ENCODE measurements at regions not wholly inside any gene's neighbourhood (a gene's known extent, or its start where the extent isn't known, plus 50 kb on each side); places are given as distances from the start of the nearest gene placed in this dataset.

DNA sequence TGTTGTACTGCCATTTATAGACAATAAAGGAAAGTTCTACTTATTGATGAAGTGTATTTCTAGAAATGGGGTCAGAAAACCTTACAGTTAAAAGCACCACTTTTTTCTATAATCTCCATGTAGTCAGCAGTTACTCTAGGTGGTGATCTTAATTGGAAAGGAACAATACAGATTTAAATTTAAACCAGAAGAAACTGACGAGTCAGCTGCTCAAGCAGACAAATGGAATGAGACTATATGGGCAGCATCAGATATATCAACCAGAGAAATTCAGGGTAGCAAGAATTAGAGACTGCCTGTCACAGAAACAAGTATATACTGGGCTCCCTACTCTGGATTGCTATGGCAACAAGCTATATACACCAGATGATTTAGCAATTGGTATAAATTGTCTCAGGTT lies 99.6 kb upstream of the SCG2 start:
- no peak for DNase-seq

DNA sequence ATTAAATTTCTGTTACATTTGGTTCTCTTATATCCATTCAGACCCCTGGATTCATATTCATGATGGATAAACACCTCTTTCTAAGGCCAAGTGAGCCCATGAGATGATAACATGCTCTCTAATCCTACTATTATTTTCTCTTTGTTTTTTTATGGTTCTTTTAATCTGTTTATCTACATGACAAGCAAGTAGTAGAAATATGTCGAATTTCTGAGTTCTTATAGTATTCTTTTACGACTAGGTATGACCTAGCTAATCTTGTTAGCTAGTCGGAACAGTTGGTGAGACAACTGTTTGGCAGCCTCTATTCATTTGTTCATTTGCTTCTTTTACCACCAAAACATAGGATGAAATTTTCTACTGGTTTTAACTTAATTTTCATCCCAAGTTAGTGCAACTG lies 98.1 kb upstream of the SCG2 start:
- no peak for DNase-seq

DNA sequence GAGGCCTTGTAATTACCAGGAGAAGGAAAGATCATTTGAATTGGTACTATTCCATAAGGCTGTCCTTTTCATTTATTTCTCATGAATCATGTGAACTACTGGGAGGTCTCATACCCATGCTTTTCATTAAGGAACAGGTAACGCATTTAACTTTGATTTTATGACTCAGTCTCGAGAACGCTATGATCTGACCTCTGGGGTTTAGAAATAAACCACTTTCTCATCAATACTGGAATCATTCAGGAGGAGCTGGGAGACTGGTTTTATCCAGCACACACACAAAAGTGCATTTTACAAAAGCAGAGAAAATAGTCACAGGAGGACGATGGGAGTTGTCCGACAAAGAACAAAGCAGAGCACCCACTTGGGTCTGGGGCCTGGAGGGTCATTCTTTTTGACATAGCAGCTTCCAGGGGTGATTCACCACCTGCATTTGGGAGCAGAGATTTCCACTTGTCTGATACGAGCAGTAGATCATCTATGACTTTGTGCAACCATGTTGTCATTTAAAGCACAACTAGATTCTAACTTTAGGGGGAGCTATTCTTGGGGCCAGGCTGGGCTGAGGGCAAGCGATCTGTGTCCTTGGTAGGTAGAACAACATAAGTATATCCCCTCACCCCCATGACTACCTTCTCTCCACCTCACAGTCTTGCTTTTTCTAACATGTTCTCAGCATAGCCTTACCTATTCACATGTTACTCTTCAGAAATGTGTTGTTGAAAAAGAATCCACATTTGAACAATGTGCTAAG lies 95.9 kb upstream of the SCG2 start:
- DNase-seq = no peak

DNA sequence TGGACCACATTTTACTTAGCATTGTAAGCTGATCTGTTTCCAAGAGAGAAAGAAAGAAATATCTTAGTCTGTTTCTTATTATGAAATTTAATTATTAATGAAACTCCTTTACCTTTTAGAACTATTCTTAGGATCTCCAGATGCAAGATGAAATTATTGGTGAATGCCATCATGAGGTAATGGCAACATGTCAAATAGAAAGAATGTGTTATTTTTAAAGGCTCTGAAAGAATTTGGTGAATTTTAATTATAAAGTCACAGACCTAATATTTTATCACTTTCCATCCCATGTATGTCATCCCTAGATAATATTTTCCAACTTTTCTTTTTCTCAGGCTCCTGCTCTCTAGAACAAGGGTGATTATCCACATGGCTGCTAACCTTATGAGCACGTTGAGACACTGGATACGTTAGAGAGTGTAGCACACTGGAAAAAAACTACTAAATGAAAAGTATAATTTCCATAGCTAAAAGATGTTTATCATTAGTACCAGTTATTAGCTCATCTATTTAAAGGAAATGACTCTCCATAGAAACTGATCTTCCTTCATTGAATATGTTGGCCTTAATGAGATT lies 95.2 kb upstream of the SCG2 start:
- no peak for DNase-seq

DNA sequence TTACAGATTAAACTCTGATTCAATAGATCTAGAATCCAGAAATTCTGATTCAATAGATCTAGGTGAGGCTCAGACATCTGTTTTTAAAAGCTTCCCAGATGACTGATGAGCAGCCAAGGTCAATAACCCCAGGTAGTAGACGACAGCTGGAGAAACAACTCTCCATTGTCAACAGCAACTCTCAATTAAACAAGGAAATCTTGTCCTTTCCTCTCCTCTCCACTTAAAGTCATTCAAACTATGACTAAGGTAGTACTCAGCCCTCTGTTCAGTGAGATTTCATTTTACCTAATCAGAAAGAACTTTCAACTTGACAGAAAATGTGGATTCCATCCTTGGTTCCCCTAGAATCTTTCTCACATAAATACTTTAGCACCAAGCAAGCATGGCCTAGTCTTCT lies 94.6 kb upstream of the SCG2 start:
- no peak for DNase-seq

DNA sequence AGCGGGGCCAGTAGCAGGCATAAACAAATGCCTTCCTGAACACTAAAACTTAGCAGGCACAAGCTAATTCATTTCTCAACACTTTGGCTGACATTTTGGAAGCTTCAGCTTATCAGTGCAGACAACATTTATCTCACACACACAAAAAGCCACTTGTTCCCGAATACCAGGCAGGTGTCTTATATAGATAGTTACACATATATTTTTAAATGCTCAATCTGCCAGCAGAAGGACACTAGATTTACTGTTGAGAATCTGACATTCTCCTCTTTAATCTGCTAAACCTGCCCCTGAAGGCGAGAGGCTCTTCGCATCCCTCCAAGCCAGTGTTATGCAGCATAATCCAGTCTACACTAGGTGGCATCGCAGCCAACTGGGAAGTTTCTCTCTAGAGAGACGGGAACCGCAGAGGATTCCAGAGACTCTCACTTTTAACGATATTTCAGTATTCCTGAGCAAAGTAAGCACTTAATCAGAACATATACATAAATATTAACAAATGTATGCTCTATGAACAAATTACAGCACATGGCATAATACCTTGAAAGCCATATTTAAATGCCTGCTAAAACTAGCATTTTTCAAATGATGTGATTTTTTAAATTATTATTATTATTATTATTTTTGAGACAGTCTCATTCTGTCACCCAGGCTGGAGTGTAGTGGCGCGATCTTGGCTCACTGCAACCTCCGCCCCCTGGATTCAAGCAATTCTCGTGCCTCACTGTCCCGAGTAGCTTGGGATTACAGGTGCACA lies 90.2 kb upstream of the SCG2 start:
- peak; percentile 3 for DNase-seq

DNA sequence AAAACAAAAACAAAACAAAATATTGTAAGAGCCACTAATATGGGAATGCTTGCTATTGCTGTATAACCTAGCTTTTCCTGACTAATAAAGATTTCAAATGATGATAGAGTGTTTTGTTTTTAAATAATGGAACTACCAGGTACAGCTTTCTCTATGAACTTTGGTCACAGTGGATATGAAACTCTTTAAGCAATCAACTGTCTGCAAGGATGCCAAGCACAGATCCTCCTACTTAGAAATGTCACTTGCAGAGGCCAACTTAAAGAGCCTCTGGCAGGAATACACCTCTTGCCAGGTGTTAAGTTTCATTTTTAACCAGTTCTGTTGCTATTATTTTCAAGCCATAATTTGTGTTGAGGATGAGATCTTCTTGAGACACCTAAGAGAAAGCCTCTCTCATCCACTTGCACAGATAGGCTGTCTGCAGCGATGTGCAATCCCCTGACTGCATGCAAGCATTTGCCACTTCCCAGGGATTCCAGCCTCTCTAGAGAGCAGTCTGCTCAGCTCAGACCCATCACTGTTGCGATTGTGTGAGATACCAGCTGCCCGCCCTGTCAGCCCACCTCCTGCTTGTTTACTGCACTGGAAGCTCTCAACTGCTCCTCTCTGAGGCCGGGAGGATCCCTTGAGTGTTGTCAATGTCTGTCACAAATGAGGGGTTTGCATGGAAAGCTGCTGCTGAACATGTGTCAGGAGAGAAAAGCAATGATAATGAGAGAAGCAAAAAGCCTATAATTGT lies 86.1 kb upstream of the SCG2 start:
- no peak for DNase-seq

DNA sequence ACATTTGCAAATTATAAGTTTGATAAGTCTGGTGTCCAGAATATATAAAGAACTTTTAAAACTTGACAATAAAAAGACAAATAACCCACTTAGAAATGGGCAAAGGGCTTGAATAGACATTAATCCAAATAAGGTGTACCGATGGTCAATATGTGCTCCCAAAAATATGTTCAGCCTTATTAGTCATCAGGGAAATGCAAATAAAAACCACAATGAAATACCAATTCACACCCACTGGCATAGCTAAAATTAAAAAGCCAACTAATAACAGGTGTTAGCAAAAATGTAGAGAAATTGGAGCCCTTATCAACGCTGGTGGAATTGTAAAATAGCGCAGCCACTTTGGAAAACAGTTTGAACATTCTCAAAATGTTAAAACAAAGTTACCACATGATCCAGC lies 79.0 kb upstream of the SCG2 start:
- DNase-seq = no peak

DNA sequence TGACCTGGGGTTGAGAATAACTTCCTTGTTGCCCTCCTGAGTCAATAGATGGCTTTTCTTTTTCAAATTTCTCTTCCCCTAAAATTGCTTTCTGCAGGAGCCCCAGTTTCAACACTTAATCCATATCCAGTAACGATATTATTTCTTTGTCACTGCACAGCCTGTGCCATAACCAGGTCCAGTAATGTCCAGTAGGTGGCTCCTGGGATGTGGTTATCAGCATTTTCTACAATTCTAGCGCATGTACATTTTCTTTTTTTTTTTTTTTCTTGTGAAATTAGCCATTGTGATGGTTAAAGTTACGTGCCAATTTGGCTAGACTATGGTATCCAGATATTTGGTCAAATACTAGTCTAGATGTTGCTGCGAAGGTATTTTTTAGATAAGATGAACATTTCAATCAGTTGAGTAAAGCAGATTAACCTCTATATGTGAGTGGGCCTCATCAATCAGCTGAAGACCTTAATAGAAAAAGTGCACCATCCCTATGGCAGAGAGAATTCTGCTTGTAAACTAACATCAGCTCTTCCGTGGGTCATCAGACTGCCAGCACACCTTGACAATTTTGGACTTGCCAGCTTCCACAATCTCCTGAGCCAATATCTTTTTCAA lies 72.9 kb upstream of the SCG2 start:
- DNase-seq = no peak

DNA sequence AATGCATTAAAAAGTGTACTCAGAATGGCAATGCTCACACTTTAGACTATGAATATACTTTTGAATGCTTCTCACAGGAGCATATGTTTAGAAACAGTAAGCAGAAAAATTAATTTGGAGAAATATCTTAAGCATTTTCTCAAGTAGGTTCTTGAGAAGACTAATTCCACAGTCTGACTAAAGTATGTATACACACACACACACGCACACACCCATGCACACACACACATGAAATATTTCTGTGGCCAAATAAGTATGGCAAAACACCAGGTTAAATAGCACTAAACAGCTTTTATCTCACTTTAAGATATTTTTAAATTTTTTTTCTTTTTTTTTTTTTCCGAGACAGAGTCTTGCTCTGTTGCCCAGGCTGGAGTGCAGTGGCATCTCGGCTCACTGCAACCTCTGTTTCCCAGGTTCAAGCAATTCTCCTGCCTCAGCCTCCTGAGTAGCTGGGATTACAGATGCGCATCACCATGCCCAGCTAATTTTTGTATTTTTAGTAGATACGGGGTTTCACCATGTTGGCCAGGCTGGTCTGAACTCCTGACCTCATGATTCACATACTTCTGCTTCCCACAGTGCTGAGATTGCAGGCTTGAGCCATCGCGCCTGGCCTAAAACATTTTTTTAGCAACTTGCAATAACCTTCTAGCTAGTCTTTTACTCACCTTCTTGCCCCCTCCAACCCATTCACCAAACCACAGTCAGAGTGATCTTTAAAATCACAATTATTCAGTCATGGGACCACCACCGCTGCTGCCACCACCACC lies 67.5 kb upstream of the SCG2 start:
- DNase-seq = no peak

DNA sequence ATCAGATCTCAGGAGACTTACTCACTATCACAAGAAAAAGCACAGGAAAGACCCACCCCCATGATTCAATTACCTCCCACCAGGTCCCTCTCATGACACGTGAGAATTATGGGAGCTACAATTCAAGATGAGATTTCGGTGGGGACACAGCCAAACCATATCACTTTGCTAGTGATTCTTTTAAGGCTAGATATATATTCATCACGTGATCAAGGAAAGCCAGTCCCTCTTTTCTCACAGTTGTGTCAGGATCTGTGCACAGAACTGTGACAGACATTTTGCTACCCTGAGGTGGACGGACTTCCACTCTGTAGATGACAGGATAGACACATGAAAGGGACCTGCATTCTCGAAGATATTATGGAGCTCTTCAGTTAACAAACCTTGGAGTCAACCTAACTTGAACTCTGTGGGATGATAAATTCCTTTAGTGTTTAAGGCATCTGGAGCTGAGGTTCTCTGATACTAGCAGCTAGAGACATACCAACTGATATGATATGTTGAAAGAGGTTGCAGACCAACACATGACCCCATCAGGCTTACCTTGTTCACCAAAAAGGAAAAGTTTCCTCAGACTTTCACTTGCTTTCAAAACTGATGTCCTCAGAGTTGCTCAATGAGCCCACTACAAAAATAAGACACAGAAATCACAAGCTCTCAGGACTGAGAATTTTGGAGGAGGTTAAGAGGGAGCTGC lies 66.3 kb upstream of the SCG2 start:
- DNase-seq = no peak

DNA sequence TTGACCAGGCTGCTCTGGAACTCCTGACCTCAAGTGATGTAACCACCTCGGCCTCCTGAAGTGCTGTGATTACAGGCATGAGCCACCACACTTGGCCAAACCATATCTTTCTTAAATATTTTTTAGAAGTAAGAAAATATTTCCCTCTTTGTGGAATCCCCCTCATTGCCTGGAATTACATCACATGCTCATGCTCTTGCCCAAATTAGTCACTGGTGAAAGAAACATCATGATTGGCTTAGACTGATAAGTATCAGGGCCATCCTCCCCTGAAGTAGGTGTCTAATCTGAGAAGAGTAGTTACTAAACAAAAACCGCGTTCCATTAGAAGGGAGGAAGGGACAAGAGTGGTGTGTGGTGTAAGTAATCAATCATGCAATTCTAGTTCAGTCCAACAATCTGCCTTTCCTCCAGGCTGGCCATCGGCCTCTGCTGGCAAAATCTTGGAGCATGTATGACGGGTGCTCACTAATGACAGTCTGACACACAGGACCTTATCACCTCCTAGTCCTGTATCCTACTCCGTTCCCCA lies 52.3 kb upstream of the SCG2 start:
- DNase-seq = no peak

DNA sequence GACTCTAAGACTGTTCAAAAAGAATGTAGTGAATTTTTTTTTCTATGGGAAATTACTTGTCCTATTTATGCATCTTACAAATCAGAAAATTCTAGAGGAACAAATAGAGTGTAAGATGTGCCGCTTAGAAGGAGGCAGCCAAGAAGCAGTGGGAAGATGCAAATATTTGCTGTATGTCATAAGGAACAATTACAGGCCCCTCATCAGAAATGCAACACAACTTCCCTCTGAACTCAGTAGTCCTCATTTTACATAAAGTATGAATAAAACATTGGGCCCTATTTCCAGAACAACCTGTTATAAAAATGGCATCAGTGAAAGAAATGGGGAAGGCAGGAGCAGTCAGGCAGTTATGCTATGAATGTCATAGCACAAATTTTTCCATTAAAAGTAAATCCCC lies 50.7 kb upstream of the SCG2 start:
- no peak for DNase-seq

DNA sequence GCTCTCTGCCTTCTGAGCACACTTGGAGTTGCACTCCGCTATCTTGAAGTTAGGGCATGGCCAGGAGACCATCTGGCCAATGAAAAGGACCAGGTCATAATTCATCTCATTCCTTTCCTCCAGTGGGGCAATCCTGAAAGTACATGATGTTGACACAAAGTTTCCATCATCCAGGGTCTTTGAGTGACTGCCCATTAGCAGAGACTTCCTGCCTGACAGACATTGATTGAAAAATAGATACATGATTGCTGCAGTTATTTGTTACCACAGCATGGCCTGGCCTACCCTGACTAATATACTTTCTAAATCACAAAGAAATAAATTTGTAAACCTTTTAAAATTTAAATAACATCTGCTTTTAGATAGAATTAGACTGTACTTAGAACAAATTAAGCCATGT lies 50.0 kb upstream of the SCG2 start:
- no peak for DNase-seq
